Heart left ventricle (tissue), 13 donors: ENCODE measurements at regions not wholly inside any gene's neighbourhood (a gene's known extent, or its start where the extent isn't known, plus 50 kb on each side); places are given as distances from the start of the nearest gene placed in this dataset.

ENCODE experiments used
- CTCF ChIP-seq, 12 donors: fragments of 200-600 bp; sonication (generic) in 4 of 12; IDR thresholded peaks; one replicate each; pipeline versions ENCODE4 v1.5.0 to v1.8.0; 2018 to 2022; ENCODE audit warnings: antibody characterized with exemption in 12 of 12, mild to moderate bottlenecking in 5 of 12
- POLR2A ChIP-seq, 2 donors: fragments of 450-650 bp; IDR thresholded peaks; one replicate each; pipeline ENCODE4 v1.6.1; 2017; ENCODE audit warnings: antibody characterized with exemption in 2 of 2, mild to moderate bottlenecking in 2 of 2, moderate library complexity in 2 of 2
- donor health status: ischemic (EF 13 %, LVEDD 7.1; RV severe dilation, severe dysfunction).
- donor health status: DM: no; HTN: yes; CAD: no.
- donor health status: DM: no; HTN: no; CAD: no.
- donor health status: ischemic (EF 25% LVEDD 6.9; RV normal size, moderate dysfunction).
- donor health status: ischemic (EF 25% LVEDD 5.7; RV mildly dilated, moderate dysfunction).
- donor health status: ischemic (EF 35%, LVEDD 5.7; RV mildly dilated, moderate dysfunction).
- donor health status: nonischemic (EF 11% LVEDD 7.7; RV severe dilation, severe dysfunction).
- donor health status: DM: yes; HTN: yes; CAD: no.
- donor health status: PGD.
- donor health status: ischemic (EF 29% LVEDD 5.4; RV normal size, mild dysfunction).
- donor health status: nonischemic (EF 23%, LVEDD 6.1; RV moderate dilation, normal function).

GRCh38 chr6:168377484-168377855 is 57.9 kb upstream of the DACT2 start:
- no peak for TF ChIP-seq POLR2A (IDR thresholded peaks at IDR 0.05)
- TF ChIP-seq CTCF (IDR thresholded peaks at IDR 0.05) = no peak
